ENCODE measurements at regions not wholly inside any gene's neighbourhood (a gene's known extent, or its start where the extent isn't known, plus 50 kb on each side); places are given as distances from the start of the nearest gene placed in this dataset.

- Histone ChIP-seq H3K36me3 (ENCODE audit: insufficient read depth, low read length) (no peaks in the 10 kb centered on the region), H3K4me2 (ENCODE audit: low read depth, low read length, poor library complexity, severe bottlenecking) (no peak overlapping the region), H3K79me2 (ENCODE audit: insufficient read depth, low read length) (no peaks in the 10 kb centered on the region), H3K4me3 (ENCODE audit: low read length, poor library complexity, severe bottlenecking) (no peak overlapping the region), H3K9me2 (replicated peaks; ENCODE audit: low read depth, low read length) (no peaks in the 10 kb centered on the region), H3K4me1 (ENCODE audit: insufficient read depth, low read length, poor library complexity, severe bottlenecking) (peaks cover 2% of the 10 kb centered on the region), H3F3A (ENCODE audit: low read depth) (no peaks in the 10 kb centered on the region), H3K27me3 (ENCODE audit: insufficient read depth, low read length, poor library complexity, severe bottlenecking) (no peaks in the 10 kb centered on the region), H3K9me3 (ENCODE audit: insufficient read depth, low read depth, low read length) (no peaks in the 10 kb centered on the region), H2AFZ (ENCODE audit: low read length) (no peak overlapping the region), H4K20me1 (ENCODE audit: insufficient read depth, low read length, poor library complexity, severe bottlenecking) (no peaks in the 10 kb centered on the region), H3K9ac (ENCODE audit: low read depth, low read length, poor library complexity, severe bottlenecking) (no peak overlapping the region)
- no peak for TF ChIP-seq EZH2phosphoT487 (IDR thresholded peaks at IDR 0.05; ENCODE audit: borderline replicate concordance)
- TF ChIP-seq CTCF (conservative IDR thresholded peaks at IDR 0.05; ENCODE audit: low read length): no peak
Measured at GRCh38 chr11:87392665-87393064, 354.9 kb downstream of the TMEM135 start.

GRCh38 chr11:87391496-87391895 lies 353.8 kb downstream of the TMEM135 start:
- Histone ChIP-seq H3K4me2 (ENCODE audit: low read depth, low read length, poor library complexity, severe bottlenecking) (no peak overlapping the region), H3K4me3 (ENCODE audit: low read length, poor library complexity, severe bottlenecking) (no peak overlapping the region), H2AFZ (ENCODE audit: low read length) (no peak overlapping the region), H3K9me3 (ENCODE audit: insufficient read depth, low read depth, low read length) (no peaks in the 10 kb centered on the region), H3K36me3 (ENCODE audit: insufficient read depth, low read length) (no peaks in the 10 kb centered on the region), H3K9me2 (replicated peaks; ENCODE audit: low read depth, low read length) (no peaks in the 10 kb centered on the region), H3K4me1 (ENCODE audit: insufficient read depth, low read length, poor library complexity, severe bottlenecking) (peaks cover 2% of the 10 kb centered on the region), H3F3A (ENCODE audit: low read depth) (no peaks in the 10 kb centered on the region), H3K79me2 (ENCODE audit: insufficient read depth, low read length) (no peaks in the 10 kb centered on the region), H4K20me1 (ENCODE audit: insufficient read depth, low read length, poor library complexity, severe bottlenecking) (no peaks in the 10 kb centered on the region), H3K9ac (ENCODE audit: low read depth, low read length, poor library complexity, severe bottlenecking) (no peak overlapping the region), H3K27me3 (ENCODE audit: insufficient read depth, low read length, poor library complexity, severe bottlenecking) (no peaks in the 10 kb centered on the region)
- TF ChIP-seq CTCF (conservative IDR thresholded peaks at IDR 0.05; ENCODE audit: low read length): no peak
- no peak for TF ChIP-seq EZH2phosphoT487 (IDR thresholded peaks at IDR 0.05; ENCODE audit: borderline replicate concordance)

- TF ChIP-seq EZH2phosphoT487 (IDR thresholded peaks at IDR 0.05; ENCODE audit: borderline replicate concordance) (no peak), CTCF (conservative IDR thresholded peaks at IDR 0.05; ENCODE audit: low read length) (no peak)
- no peak overlapping the region for H2AFZ ChIP-seq (ENCODE audit: low read length)
- no peak overlapping the region for H3K4me2 ChIP-seq (ENCODE audit: low read depth, low read length, poor library complexity, severe bottlenecking)
- no peaks in the 10 kb centered on the region for H3K4me1 ChIP-seq (ENCODE audit: insufficient read depth, low read length, poor library complexity, severe bottlenecking)
- peaks cover 6% of the 10 kb centered on the region; the same call in 1 of the 2 replicates for H3K9me3 ChIP-seq (ENCODE audit: insufficient read depth, low read depth, low read length)
- H3K4me3 ChIP-seq (ENCODE audit: low read length, poor library complexity, severe bottlenecking): no peak overlapping the region
- no peaks in the 10 kb centered on the region for H3K27me3 ChIP-seq (ENCODE audit: insufficient read depth, low read length, poor library complexity, severe bottlenecking)
- H3K79me2 ChIP-seq (ENCODE audit: insufficient read depth, low read length): no peaks in the 10 kb centered on the region
- H4K20me1 ChIP-seq (ENCODE audit: insufficient read depth, low read length, poor library complexity, severe bottlenecking): no peaks in the 10 kb centered on the region
- no peaks in the 10 kb centered on the region for H3F3A ChIP-seq (ENCODE audit: low read depth)
- H3K9me2 ChIP-seq (replicated peaks; ENCODE audit: low read depth, low read length): no peaks in the 10 kb centered on the region
- H3K9ac ChIP-seq (ENCODE audit: low read depth, low read length, poor library complexity, severe bottlenecking): no peak overlapping the region
- no peaks in the 10 kb centered on the region for H3K36me3 ChIP-seq (ENCODE audit: insufficient read depth, low read length)
Measured at GRCh38 chr11:87384078-87384729, 346.5 kb downstream of the TMEM135 start.
